Thymus (tissue), 11 donors: ENCODE measurements at regions not wholly inside any gene's neighbourhood (a gene's known extent, or its start where the extent isn't known, plus 50 kb on each side); places are given as distances from the start of the nearest gene placed in this dataset.
"Not testable (repeated sequence)": the region's sequence is repeated elsewhere in the genome, so short reads cannot be mapped to it uniquely, and the experiment has no call there.

ENCODE experiments used
- DNase-seq, 9 donors: peaks; one replicate each; pipeline ENCODE4 v3.0.0-alpha.2; 2013; ENCODE audit warnings: low spot score in 9 of 9, low read depth in 6 of 9, missing footprints in 1 of 9
- H3K27ac ChIP-seq, 2 donors: one replicate each; pipeline ENCODE4 v1.5.1; 2013; ENCODE audit warnings: control low read depth in 1 of 2, low read depth in 1 of 2, low read length in 1 of 2, mild to moderate bottlenecking in 1 of 2, moderate library complexity in 1 of 2
- H3K27me3 ChIP-seq, 2 donors: one replicate each; pipeline ENCODE4 v1.5.1; 2013; ENCODE audit warnings: low read length in 1 of 2; ENCODE audit not compliant: control insufficient read depth in 2 of 2, insufficient read depth in 1 of 2
- H3K36me3 ChIP-seq, 2 donors: one replicate each; pipeline ENCODE4 v1.5.1; 2013; ENCODE audit warnings: low read length in 1 of 2, mild to moderate bottlenecking in 1 of 2, moderate library complexity in 1 of 2; ENCODE audit not compliant: control insufficient read depth in 2 of 2, insufficient read depth in 2 of 2
- H3K4me1 ChIP-seq, 2 donors: one replicate each; pipeline ENCODE4 v1.5.1; 2013; ENCODE audit warnings: low read length in 2 of 2; ENCODE audit not compliant: control insufficient read depth in 2 of 2, insufficient read depth in 2 of 2
- H3K4me3 ChIP-seq, 2 donors: one replicate each; pipeline ENCODE4 v1.5.1; 2013; ENCODE audit warnings: low read length in 2 of 2, control low read depth in 1 of 2, mild to moderate bottlenecking in 1 of 2
- H3K9me3 ChIP-seq, 2 donors: one replicate each; pipeline ENCODE4 v1.5.1; 2013; ENCODE audit warnings: low read length in 1 of 2, mild to moderate bottlenecking in 1 of 2; ENCODE audit not compliant: control insufficient read depth in 2 of 2, insufficient read depth in 1 of 2
- WGBS: extraction: QIAGEN DNeasy Blood & Tissue Kit; methylation state at CpG from one replicate; pipeline ENCODE4 v1.1.7; 2013; 5-methylcytosine and 5-hydroxymethylcytosine counted together
- donor health status: healthy.

GRCh38 chr1:90812237-90812636, 95.1 kb upstream of the BARHL2 start:
- not testable (repeated sequence) for H3K4me3 ChIP-seq, H3K9me3 ChIP-seq
- WGBS: 80% methylated on average over 6 of the region's 6 CpGs

GRCh38 chr1:90811444-90811950, 94.4 kb upstream of the BARHL2 start:
- H3K36me3 ChIP-seq, DNase-seq, H3K4me3 ChIP-seq, H3K4me1 ChIP-seq, H3K27ac ChIP-seq, H3K27me3 ChIP-seq, H3K9me3 ChIP-seq: not testable (repeated sequence)
- WGBS: 72% methylated on average over 5 of the region's 5 CpGs

More at GRCh38 chr1:90812237-90812636, 95.1 kb upstream of the BARHL2 start:
- H3K27ac ChIP-seq, DNase-seq, H3K4me1 ChIP-seq, H3K27me3 ChIP-seq, H3K36me3 ChIP-seq: not testable (repeated sequence)

- Histone ChIP-seq H3K4me1 (no peaks in the 10 kb centered on the region), H3K27ac (no peak overlapping the region), H3K4me3 (no peak overlapping the region), H3K9me3 (no peaks in the 10 kb centered on the region), H3K27me3 (no peaks in the 10 kb centered on the region), H3K36me3 (no peaks in the 10 kb centered on the region)
- no peak for DNase-seq
- 96% methylated on average over 6 of the region's 6 CpGs for WGBS
Observed at GRCh38 chr1:90810681-90811080, 93.6 kb upstream of the BARHL2 start.

DNA sequence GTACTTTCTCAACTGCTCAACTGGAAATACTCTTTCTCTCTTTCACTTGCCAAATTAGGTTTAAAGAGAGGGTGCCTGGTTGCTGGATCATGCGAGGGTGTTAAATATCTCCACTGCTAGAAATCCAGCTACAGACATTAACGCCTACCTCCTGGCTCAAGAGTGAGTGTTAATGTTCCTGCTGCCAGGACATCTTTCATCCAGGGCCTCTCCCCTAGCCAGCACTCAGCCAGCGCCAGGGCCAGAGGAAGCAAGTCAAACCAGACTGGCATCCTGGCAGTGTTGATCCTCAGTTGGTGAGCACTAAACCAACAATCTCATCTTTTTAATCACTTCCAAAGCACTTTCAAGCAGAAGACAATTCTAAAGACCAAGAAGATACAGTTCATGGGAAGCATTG, 92.9 kb upstream of the BARHL2 start:
- no peak for DNase-seq
- H3K27ac ChIP-seq: no peak overlapping the region
- no peaks in the 10 kb centered on the region for H3K27me3 ChIP-seq
- H3K9me3 ChIP-seq: no peaks in the 10 kb centered on the region
- no peak overlapping the region for H3K4me3 ChIP-seq
- 76% methylated on average over 3 of the region's 3 CpGs for WGBS
- H3K36me3 ChIP-seq: no peaks in the 10 kb centered on the region
- H3K4me1 ChIP-seq: no peaks in the 10 kb centered on the region

- no peaks in the 10 kb centered on the region for H3K4me1 ChIP-seq
- DNase-seq: no peak
- no peak overlapping the region for H3K4me3 ChIP-seq
- H3K27me3 ChIP-seq: no peaks in the 10 kb centered on the region
- no peaks in the 10 kb centered on the region for H3K36me3 ChIP-seq
- H3K27ac ChIP-seq: no peak overlapping the region
- H3K9me3 ChIP-seq: no peaks in the 10 kb centered on the region
- WGBS: 42% methylated on average over 3 of the region's 3 CpGs
Observed at GRCh38 chr1:90809093-90809492, 92.0 kb upstream of the BARHL2 start.

DNA sequence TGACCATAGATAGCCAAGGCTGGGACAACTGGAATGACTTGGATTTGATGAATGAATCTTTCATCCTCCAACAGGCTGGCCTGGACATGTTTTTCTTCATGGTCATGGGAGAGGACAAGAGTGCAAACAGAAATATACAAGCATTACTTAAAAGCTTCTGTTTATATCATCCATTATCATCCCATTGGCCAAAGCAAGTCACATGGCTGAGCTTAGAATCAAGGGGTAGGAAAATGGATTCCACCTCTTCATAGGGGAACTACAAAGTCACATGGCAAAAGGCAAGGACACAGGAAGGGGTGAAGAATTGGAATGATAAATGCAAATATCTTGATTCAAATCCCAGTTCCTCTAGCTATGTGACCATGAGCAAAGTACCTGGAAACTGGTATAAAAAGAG, 90.2 kb upstream of the BARHL2 start:
- no peak for DNase-seq
- Histone ChIP-seq H3K36me3 (no peaks in the 10 kb centered on the region), H3K4me3 (no peak overlapping the region), H3K27me3 (no peaks in the 10 kb centered on the region), H3K27ac (no peak overlapping the region), H3K4me1 (no peaks in the 10 kb centered on the region), H3K9me3 (no peaks in the 10 kb centered on the region)

DNA sequence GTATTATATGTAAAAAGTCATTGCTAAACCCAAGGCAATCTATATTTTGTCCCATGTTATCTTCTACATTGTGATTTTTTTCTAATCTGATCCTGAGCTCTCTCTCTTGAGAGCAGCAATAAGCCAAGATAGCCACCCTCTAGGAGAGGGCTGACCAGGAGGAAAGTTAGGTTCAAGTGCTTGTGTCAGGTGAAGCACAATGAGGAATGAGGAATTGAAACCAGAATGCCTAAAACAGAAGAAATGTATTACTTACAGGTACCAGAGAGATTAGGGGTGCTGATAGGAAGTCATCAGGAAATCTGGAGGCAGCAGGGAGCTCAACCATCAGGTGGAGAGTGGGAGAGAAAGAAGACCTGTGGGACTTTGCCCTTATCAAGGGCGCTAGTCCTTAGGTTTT, 85.5 kb upstream of the BARHL2 start:
- no peak for DNase-seq
- H3K27ac ChIP-seq: no peak overlapping the region
- WGBS: 83% methylated on average over 1 of the region's 1 CpG
- H3K4me1 ChIP-seq: no peaks in the 10 kb centered on the region
- H3K4me3 ChIP-seq: no peak overlapping the region
- no peaks in the 10 kb centered on the region for H3K27me3 ChIP-seq
- no peaks in the 10 kb centered on the region for H3K36me3 ChIP-seq
- H3K9me3 ChIP-seq: no peaks in the 10 kb centered on the region

GRCh38 chr1:90800012-90800717, 83.1 kb upstream of the BARHL2 start:
- H3K4me1 ChIP-seq: no peaks in the 10 kb centered on the region
- no peaks in the 10 kb centered on the region for H3K9me3 ChIP-seq
- WGBS: 31% methylated on average over 6 of the region's 6 CpGs
- no peak for DNase-seq
- H3K36me3 ChIP-seq: no peaks in the 10 kb centered on the region
- no peak overlapping the region for H3K4me3 ChIP-seq
- no peaks in the 10 kb centered on the region for H3K27me3 ChIP-seq
- H3K27ac ChIP-seq: no peak overlapping the region

GRCh38 chr1:90799326-90799725, 82.2 kb upstream of the BARHL2 start:
- Histone ChIP-seq H3K27ac (no peak overlapping the region), H3K9me3 (no peaks in the 10 kb centered on the region), H3K4me3 (no peak overlapping the region), H3K36me3 (no peaks in the 10 kb centered on the region), H3K4me1 (no peaks in the 10 kb centered on the region), H3K27me3 (no peaks in the 10 kb centered on the region)
- WGBS: 92% methylated on average over 8 of the region's 8 CpGs
- DNase-seq: no peak
